Kidney epithelial cell (primary cell): ENCODE measurements at regions not wholly inside any gene's neighbourhood (a gene's known extent, or its start where the extent isn't known, plus 50 kb on each side); places are given as distances from the start of the nearest gene placed in this dataset.

Experiments used
- DNase-seq: peaks from one replicate; pipeline ENCODE4 v3.0.0-alpha.2; 2010; ENCODE audit warnings: low read depth
- H3K27me3 ChIP-seq: 2 replicates; pipeline ENCODE4 v1.6.0; 2011; ENCODE audit warnings: low read length; ENCODE audit not compliant: control insufficient read depth, insufficient read depth
- H3K36me3 ChIP-seq: 2 replicates; pipeline ENCODE4 v1.5.1; 2011; ENCODE audit warnings: low read length; ENCODE audit not compliant: control insufficient read depth, insufficient read depth
- H3K4me3 ChIP-seq: 2 replicates; pipeline ENCODE4 v1.5.1; 2011; ENCODE audit warnings: low read depth, mild to moderate bottlenecking, control low read depth, low read length
- CTCF ChIP-seq: IDR thresholded peaks from 2 replicates; pipeline ENCODE4 v1.5.1; 2011; ENCODE audit warnings: mild to moderate bottlenecking, moderate library complexity, low read length, control low read depth, inconsistent platforms; ENCODE audit not compliant: insufficient read depth, poor library complexity, severe bottlenecking

DNA sequence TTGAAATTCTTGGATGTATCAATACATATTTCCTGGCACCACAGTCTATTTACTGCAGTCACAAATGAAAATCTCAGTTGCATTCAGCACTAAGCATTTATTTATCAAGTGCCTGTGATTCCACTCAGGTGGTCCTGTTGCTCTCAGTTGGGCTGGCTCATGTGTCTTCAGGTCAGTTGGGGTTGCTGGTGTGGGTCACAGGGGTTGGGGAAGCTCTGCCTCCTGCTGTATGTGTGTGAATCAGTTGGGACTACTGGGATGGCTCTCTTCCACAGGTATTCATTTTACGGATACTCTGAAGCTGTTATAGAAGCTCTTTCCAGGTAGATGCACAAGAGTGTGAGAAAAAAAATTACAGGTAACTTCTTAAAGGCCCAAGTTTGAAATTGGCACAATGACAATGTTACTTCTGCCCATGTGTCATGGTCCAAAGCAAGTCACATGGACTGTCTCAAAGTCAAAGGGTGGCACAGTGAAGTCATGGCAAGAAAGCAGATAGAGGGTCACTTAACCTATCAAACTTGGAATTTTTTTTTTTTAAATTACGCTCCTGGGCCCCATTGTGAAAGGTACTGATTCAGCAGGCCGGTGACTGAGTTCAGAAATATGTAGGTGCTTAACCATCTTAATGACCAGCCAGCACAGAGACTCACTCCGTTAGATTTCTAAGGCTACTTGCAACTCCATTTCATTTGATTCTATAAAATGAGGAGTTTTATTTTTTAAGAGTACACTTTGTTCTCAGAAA is 249.2 kb upstream of the GCFC2 start:
- Histone ChIP-seq H3K4me3 (no peak overlapping the region), H3K27me3 (no peaks in the 10 kb centered on the region), H3K36me3 (no peaks in the 10 kb centered on the region)
- TF ChIP-seq CTCF = no peak
- DNase-seq = no peak

DNA sequence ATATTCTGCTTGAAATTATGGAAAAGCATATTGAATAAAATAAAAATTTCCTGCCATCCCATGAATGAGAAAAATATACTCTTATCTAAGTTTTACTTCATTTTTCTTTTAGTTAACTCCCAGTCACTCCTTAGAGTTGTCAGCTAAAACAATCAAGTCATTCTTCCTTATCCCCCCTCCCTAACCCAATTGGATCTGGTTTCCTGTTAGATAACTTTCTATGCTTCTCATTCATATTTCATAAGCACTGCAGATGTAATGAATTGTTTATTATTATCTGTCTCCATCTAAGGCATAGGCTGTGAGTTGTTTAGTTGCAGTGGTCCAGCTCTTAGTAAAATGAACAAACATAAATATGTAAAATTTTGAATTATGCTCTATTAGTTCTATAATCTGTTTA is 244.0 kb upstream of the GCFC2 start:
- no peaks in the 10 kb centered on the region for H3K36me3 ChIP-seq
- no peak for TF ChIP-seq CTCF
- no peak overlapping the region for H3K4me3 ChIP-seq
- no peaks in the 10 kb centered on the region for H3K27me3 ChIP-seq
- DNase-seq = no peak

DNA sequence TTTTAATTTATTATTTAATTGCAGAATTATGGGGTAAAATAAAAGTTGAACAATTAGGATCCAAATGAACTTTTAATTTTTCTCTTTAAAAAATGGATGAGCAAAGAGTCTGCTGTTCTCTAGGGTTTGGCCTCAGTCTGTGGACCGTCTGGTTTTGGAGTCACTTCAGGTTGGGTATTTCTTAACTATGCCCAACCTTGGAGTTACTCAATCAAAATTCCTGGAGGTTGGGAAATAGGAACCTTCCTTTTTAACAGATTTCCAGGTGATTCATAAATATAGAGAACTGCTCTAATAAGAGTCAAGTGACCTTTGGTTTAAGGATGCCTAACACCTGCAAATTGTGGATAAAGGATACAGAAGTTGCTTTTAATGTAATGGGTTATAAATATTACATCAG is 241.5 kb upstream of the GCFC2 start:
- Histone ChIP-seq H3K4me3 (no peak overlapping the region), H3K36me3 (no peaks in the 10 kb centered on the region), H3K27me3 (no peaks in the 10 kb centered on the region)
- DNase-seq = no peak
- TF ChIP-seq CTCF = no peak

- no peak for DNase-seq
These were observed 238.8 kb upstream of the GCFC2 start for GRCh38 chr2:75949385-75950030.

GRCh38 chr2:75936311-75936710 is 225.6 kb upstream of the GCFC2 start:
- no peaks in the 10 kb centered on the region for H3K36me3 ChIP-seq
- no peak overlapping the region for H3K4me3 ChIP-seq
- no peaks in the 10 kb centered on the region for H3K27me3 ChIP-seq
- no peak for DNase-seq
- no peak for TF ChIP-seq CTCF

More at GRCh38 chr2:75949385-75950030, 238.8 kb upstream of the GCFC2 start:
- Histone ChIP-seq H3K4me3 (no peak overlapping the region), H3K36me3 (no peaks in the 10 kb centered on the region), H3K27me3 (no peaks in the 10 kb centered on the region)
- TF ChIP-seq CTCF = no peak

- Histone ChIP-seq H3K36me3 (no peaks in the 10 kb centered on the region), H3K4me3 (no peak overlapping the region), H3K27me3 (no peaks in the 10 kb centered on the region)
- TF ChIP-seq CTCF = no peak
- no peak for DNase-seq
These were observed 222.3 kb upstream of the GCFC2 start for GRCh38 chr2:75932996-75933395.
